Hepatocyte (in vitro differentiated cells): ENCODE measurements at regions not wholly inside any gene's neighbourhood (a gene's known extent, or its start where the extent isn't known, plus 50 kb on each side); places are given as distances from the start of the nearest gene placed in this dataset.

Experiments
- DNase-seq: peaks from one replicate; pipeline ENCODE4 v3.0.0-alpha.2; 2016; ENCODE audit warnings: low spot score
- H2AFZ ChIP-seq: fragments of 200-600 bp; sonication (generic); 2 replicates; pipeline ENCODE4 v1.6.0; 2016; ENCODE audit warnings: antibody characterized with exemption, mild to moderate bottlenecking
- H3K27ac ChIP-seq: fragments of 200-600 bp; sonication (generic); 2 replicates; pipeline ENCODE4 v1.5.1; 2016; ENCODE audit warnings: mild to moderate bottlenecking
- H3K27me3 ChIP-seq: fragments of 200-600 bp; sonication (generic); 2 replicates; pipeline ENCODE4 v1.6.1; 2016
- H3K36me3 ChIP-seq: fragments of 200-600 bp; sonication (generic); replicated peaks from 2 replicates; pipeline ENCODE4 v1.5.1; 2016; ENCODE audit warnings: low read depth; ENCODE audit not compliant: insufficient read depth
- H3K4me1 ChIP-seq: fragments of 200-600 bp; sonication (generic); 2 replicates; pipeline ENCODE4 v1.5.1; 2016; ENCODE audit warnings: mild to moderate bottlenecking, moderate library complexity; ENCODE audit not compliant: insufficient read depth
- H3K4me2 ChIP-seq: fragments of 200-600 bp; sonication (generic); 2 replicates; pipeline ENCODE4 v1.6.0; 2016
- H3K4me3 ChIP-seq: fragments of 200-600 bp; sonication (generic); 2 replicates; pipeline ENCODE4 v1.5.1; 2016; ENCODE audit warnings: mild to moderate bottlenecking
- H3K79me2 ChIP-seq: fragments of 200-600 bp; sonication (generic); 2 replicates; pipeline ENCODE4 v1.6.0; 2017; ENCODE audit warnings: mild to moderate bottlenecking
- H3K9me2 ChIP-seq: fragments of 200-600 bp; sonication (generic); replicated peaks from 2 replicates; pipeline ENCODE4 v1.6.0; 2017; ENCODE audit warnings: mild to moderate bottlenecking; ENCODE audit not compliant: insufficient read depth
- H3K9me3 ChIP-seq: fragments of 200-600 bp; sonication (generic); 2 replicates; pipeline ENCODE4 v1.5.1; 2016; ENCODE audit warnings: low read depth, mild to moderate bottlenecking
- H4K20me1 ChIP-seq: fragments of 200-600 bp; sonication (generic); 2 replicates; pipeline ENCODE4 v1.6.0; 2016; ENCODE audit warnings: mild to moderate bottlenecking; ENCODE audit not compliant: insufficient read depth, poor library complexity, severe bottlenecking
- EZH2 ChIP-seq: fragments of 200-600 bp; sonication (generic); IDR thresholded peaks from 2 replicates; pipeline ENCODE4 v1.6.1; 2016; ENCODE audit warnings: antibody characterized with exemption, mild to moderate bottlenecking, borderline replicate concordance
- EZH2phosphoT487 ChIP-seq: fragments of 200-600 bp; sonication (generic); IDR thresholded peaks from one replicate; pipeline ENCODE4 v1.6.1; 2018; ENCODE audit warnings: antibody characterized with exemption, mild to moderate bottlenecking, low read depth, moderate library complexity; ENCODE audit not compliant: unreplicated experiment, severe bottlenecking
- WGBS: methylation state at CpG from one replicate; pipeline ENCODE4 v1.1.6; 2016; ENCODE audit warnings: low lambda C conversion rate; ENCODE audit errors: missing lambda C conversion rate; 5-methylcytosine and 5-hydroxymethylcytosine counted together
- TF ChIP-seq, protein P1 (sequence below): fragments of 200-600 bp; sonication (generic); IDR thresholded peaks from 2 replicates; pipeline ENCODE4 v1.5.1; 2016; ENCODE audit warnings: antibody characterized with exemption, mild to moderate bottlenecking; ENCODE audit not compliant: poor library complexity

DNA sequence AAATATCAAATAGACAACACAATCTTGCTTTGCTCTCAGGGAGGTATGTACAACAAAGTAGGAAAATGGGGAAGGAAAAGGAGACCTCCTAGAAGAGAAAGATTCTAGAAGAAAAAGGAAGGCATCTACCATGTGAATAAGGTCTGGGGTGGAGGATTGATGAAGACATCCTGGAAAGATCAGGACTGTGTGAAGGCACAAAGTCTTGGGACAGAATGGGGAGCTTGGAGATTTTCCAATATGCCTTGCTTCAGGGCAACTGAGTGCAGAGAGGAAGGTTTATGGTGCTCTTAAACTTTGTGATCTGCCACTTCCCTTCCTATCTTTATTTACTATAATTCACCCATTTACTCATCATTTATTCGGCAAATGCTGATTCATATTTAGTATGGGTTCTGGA, 352.0 kb downstream of the PLPP3 start:
- Histone ChIP-seq H2AFZ (no peak overlapping the region), H3K79me2 (no peaks in the 10 kb centered on the region), H3K4me1 (no peaks in the 10 kb centered on the region), H4K20me1 (no peaks in the 10 kb centered on the region), H3K9me2 (no peaks in the 10 kb centered on the region), H3K27me3 (no peaks in the 10 kb centered on the region), H3K27ac (no peak overlapping the region), H3K9me3 (no peaks in the 10 kb centered on the region), H3K4me3 (no peak overlapping the region), H3K4me2 (no peak overlapping the region), H3K36me3 (no peaks in the 10 kb centered on the region)
- 64% methylated on average over 1 of the region's 1 CpG for WGBS
- DNase-seq = no peak
- TF ChIP-seq EZH2 = no peak
- TF ChIP-seq, protein P1, sequence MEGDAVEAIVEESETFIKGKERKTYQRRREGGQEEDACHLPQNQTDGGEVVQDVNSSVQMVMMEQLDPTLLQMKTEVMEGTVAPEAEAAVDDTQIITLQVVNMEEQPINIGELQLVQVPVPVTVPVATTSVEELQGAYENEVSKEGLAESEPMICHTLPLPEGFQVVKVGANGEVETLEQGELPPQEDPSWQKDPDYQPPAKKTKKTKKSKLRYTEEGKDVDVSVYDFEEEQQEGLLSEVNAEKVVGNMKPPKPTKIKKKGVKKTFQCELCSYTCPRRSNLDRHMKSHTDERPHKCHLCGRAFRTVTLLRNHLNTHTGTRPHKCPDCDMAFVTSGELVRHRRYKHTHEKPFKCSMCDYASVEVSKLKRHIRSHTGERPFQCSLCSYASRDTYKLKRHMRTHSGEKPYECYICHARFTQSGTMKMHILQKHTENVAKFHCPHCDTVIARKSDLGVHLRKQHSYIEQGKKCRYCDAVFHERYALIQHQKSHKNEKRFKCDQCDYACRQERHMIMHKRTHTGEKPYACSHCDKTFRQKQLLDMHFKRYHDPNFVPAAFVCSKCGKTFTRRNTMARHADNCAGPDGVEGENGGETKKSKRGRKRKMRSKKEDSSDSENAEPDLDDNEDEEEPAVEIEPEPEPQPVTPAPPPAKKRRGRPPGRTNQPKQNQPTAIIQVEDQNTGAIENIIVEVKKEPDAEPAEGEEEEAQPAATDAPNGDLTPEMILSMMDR = no peak
- TF ChIP-seq EZH2phosphoT487 = no peak

DNA sequence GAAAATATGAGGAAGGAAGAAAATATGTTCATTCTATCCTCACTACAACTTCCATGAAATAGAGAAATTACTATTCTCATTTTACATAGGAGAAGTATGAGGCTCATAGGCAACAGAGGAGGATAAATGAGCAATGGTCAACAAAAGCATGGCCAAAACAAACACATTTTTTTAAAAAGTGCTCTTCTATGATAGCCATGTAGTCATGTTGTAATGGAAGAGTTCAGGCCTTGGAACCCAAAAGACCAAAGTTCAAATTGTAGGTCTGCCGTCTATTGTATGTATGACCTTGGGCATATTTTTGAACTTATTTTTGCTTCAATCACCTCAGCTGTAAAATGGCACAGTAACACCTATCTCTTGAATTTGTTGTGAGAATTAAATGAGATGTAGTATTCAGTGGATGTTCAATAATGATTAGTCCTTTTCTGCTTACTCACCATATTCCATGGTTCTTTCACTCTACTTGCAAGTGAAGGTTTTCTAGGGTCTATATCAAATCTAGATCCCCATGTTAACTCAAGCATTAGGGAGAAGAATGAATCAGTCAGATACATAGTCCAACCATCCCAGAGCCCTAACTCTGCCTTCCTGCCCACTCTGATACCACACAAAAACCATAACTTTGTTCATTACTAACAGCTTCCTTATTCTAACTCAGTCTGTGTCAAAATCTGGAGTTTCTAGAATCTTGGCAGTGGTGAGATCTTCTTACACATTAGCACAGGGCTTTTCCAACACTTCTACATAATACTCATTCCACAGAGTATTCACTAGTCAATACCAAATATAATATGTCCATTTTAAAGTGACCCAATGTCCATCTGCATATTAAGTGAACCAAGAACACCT, 353.2 kb downstream of the PLPP3 start:
- Histone ChIP-seq H3K4me2 (no peak overlapping the region), H3K27ac (no peak overlapping the region), H3K9me2 (no peaks in the 10 kb centered on the region), H3K4me3 (no peak overlapping the region), H3K79me2 (no peaks in the 10 kb centered on the region), H3K9me3 (no peaks in the 10 kb centered on the region), H3K36me3 (no peaks in the 10 kb centered on the region), H2AFZ (no peak overlapping the region), H3K4me1 (no peaks in the 10 kb centered on the region), H3K27me3 (no peaks in the 10 kb centered on the region), H4K20me1 (no peaks in the 10 kb centered on the region)
- TF ChIP-seq EZH2phosphoT487 (no peak), EZH2 (no peak)
- TF ChIP-seq, protein P1 = no peak
- DNase-seq = no peak
- WGBS = 86% methylated on average over 1 of the region's 1 CpG

DNA sequence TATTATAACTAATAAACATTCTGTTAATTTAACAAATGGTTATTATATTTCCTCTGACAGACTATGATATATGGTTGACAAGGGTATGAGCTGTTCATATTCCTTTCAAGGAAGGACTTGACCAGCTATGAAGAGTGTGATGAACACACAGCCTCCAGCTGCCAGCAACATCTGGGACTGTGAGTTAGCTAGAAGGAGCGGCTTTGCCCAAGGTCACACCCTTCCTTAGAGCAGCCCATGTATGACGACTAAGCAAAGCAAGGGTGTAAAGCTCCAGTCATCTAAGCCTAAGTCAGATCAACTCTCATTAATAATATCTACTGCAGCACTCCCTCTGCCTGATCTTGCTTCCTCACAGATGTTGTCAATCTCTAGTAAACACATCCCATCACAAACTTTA, 355.4 kb downstream of the PLPP3 start:
- no peak overlapping the region for H2AFZ ChIP-seq
- H4K20me1 ChIP-seq = no peaks in the 10 kb centered on the region
- no peak for DNase-seq
- H3K27me3 ChIP-seq = no peaks in the 10 kb centered on the region
- TF ChIP-seq EZH2 (no peak), EZH2phosphoT487 (no peak)
- TF ChIP-seq, protein P1 = no peak
- WGBS = 95% methylated on average over 2 of the region's 2 CpGs
- no peak overlapping the region for H3K4me3 ChIP-seq
- H3K4me2 ChIP-seq = no peak overlapping the region
- no peaks in the 10 kb centered on the region for H3K79me2 ChIP-seq
- no peaks in the 10 kb centered on the region for H3K4me1 ChIP-seq
- H3K9me2 ChIP-seq = no peaks in the 10 kb centered on the region
- no peaks in the 10 kb centered on the region for H3K9me3 ChIP-seq
- no peak overlapping the region for H3K27ac ChIP-seq
- H3K36me3 ChIP-seq = no peaks in the 10 kb centered on the region
